Stimulated activated memory B cell treated with anti-CD40 and anti-IgM and Interleukin-4, amounts not matched to agents 10 μg/mL and 1 μg/mL and 100 μg/mL, for 72 hours (primary cell): ENCODE measurements at regions not wholly inside any gene's neighbourhood (a gene's known extent, or its start where the extent isn't known, plus 50 kb on each side); places are given as distances from the start of the nearest gene placed in this dataset.
"Not testable (repeated sequence)": the region's sequence is repeated elsewhere in the genome, so short reads cannot be mapped to it uniquely, and the experiment has no call there.

Source experiments
- ATAC-seq: fragments of 150-1000 bp; cut with Tn5 transposase; 2 replicates; pipeline ENCODE4 v1.10.0; 2021
- H3K27ac Mint-ChIP-seq: one replicate; pipeline ENCODE4 v1.8.0; 2022; ENCODE audit warnings: mild to moderate bottlenecking, mixed read lengths
- H3K27me3 Mint-ChIP-seq: one replicate; pipeline ENCODE4 v1.8.0; 2022; ENCODE audit warnings: mixed read lengths
- H3K36me3 Mint-ChIP-seq: one replicate; pipeline ENCODE4 v1.8.0; 2022; ENCODE audit warnings: mixed read lengths
- H3K4me1 Mint-ChIP-seq: one replicate; pipeline ENCODE4 v1.8.0; 2022; ENCODE audit warnings: mixed read lengths
- H3K4me3 Mint-ChIP-seq: one replicate; pipeline ENCODE4 v1.8.0; 2022; ENCODE audit warnings: mild to moderate bottlenecking, moderate library complexity, mixed read lengths
- H3K9me3 Mint-ChIP-seq: one replicate; pipeline ENCODE4 v1.8.0; 2022; ENCODE audit warnings: mixed read lengths

- no peaks in the 10 kb centered on the region for H3K4me1 Mint-ChIP-seq
- no peak overlapping the region for H3K27ac Mint-ChIP-seq
- H3K27me3 Mint-ChIP-seq, result no peaks in the 10 kb centered on the region
- no peak overlapping the region for H3K4me3 Mint-ChIP-seq
- H3K9me3 Mint-ChIP-seq, result peaks cover 3% of the 10 kb centered on the region
- ATAC-seq, result no peak
- H3K36me3 Mint-ChIP-seq, result no peaks in the 10 kb centered on the region
Measured at GRCh38 chr4:130851107-130851506, 1755.2 kb downstream of the C4orf33 start.

- H3K36me3 Mint-ChIP-seq, result no peaks in the 10 kb centered on the region
Measured at GRCh38 chr4:130851932-130852331, 1756.0 kb downstream of the C4orf33 start.

GRCh38 chr4:130855533-130855932 lies 1759.6 kb downstream of the C4orf33 start:
- no peak overlapping the region for H3K27ac Mint-ChIP-seq
- H3K36me3 Mint-ChIP-seq, result no peaks in the 10 kb centered on the region
- no peaks in the 10 kb centered on the region for H3K4me1 Mint-ChIP-seq
- H3K4me3 Mint-ChIP-seq, result no peak overlapping the region
- H3K27me3 Mint-ChIP-seq, result no peaks in the 10 kb centered on the region
- no peak for ATAC-seq
- peaks cover 11% of the 10 kb centered on the region for H3K9me3 Mint-ChIP-seq

More at GRCh38 chr4:130851932-130852331, 1756.0 kb downstream of the C4orf33 start:
- H3K27ac Mint-ChIP-seq, result no peak overlapping the region
- ATAC-seq, result no peak
- no peaks in the 10 kb centered on the region for H3K4me1 Mint-ChIP-seq
- H3K4me3 Mint-ChIP-seq, result no peak overlapping the region
- no peaks in the 10 kb centered on the region for H3K27me3 Mint-ChIP-seq
- peaks cover 3% of the 10 kb centered on the region for H3K9me3 Mint-ChIP-seq

GRCh38 chr4:130859991-130860390 lies 1764.0 kb downstream of the C4orf33 start:
- H3K4me1 Mint-ChIP-seq, result no peaks in the 10 kb centered on the region
- ATAC-seq, result no peak
- peaks cover 11% of the 10 kb centered on the region for H3K9me3 Mint-ChIP-seq
- no peaks in the 10 kb centered on the region for H3K36me3 Mint-ChIP-seq
- H3K4me3 Mint-ChIP-seq, result no peak overlapping the region
- H3K27ac Mint-ChIP-seq, result no peak overlapping the region
- H3K27me3 Mint-ChIP-seq, result no peaks in the 10 kb centered on the region

GRCh38 chr4:130896920-130897319 lies 1801.0 kb downstream of the C4orf33 start:
- Mint-ChIP-seq H3K27ac (no peak overlapping the region), H3K4me3 (no peak overlapping the region), H3K27me3 (no peaks in the 10 kb centered on the region), H3K4me1 (no peaks in the 10 kb centered on the region), H3K9me3 (peaks cover 4% of the 10 kb centered on the region), H3K36me3 (no peaks in the 10 kb centered on the region)
- no peak for ATAC-seq

GRCh38 chr4:130901321-130901720 lies 1805.4 kb downstream of the C4orf33 start:
- Mint-ChIP-seq H3K9me3 (peaks cover 7% of the 10 kb centered on the region), H3K4me1 (no peaks in the 10 kb centered on the region), H3K36me3 (no peaks in the 10 kb centered on the region), H3K4me3 (no peak overlapping the region), H3K27me3 (no peaks in the 10 kb centered on the region), H3K27ac (no peak overlapping the region)
- ATAC-seq, result no peak

GRCh38 chr4:130922955-130923354 lies 1827.0 kb downstream of the C4orf33 start:
- Mint-ChIP-seq H3K4me3 (no peak overlapping the region), H3K9me3 (peaks cover 13% of the 10 kb centered on the region), H3K36me3 (no peaks in the 10 kb centered on the region), H3K27me3 (no peaks in the 10 kb centered on the region), H3K27ac (no peak overlapping the region), H3K4me1 (no peaks in the 10 kb centered on the region)
- ATAC-seq, result no peak

GRCh38 chr4:130955520-130955919 lies 1859.6 kb downstream of the C4orf33 start:
- Mint-ChIP-seq H3K9me3 (peaks cover 4% of the 10 kb centered on the region), H3K27ac (no peak overlapping the region), H3K4me1 (no peaks in the 10 kb centered on the region), H3K4me3 (no peak overlapping the region), H3K36me3 (no peaks in the 10 kb centered on the region), H3K27me3 (no peaks in the 10 kb centered on the region)
- no peak for ATAC-seq

GRCh38 chr4:130985371-130985770 lies 1889.4 kb downstream of the C4orf33 start:
- Mint-ChIP-seq H3K27me3 (no peaks in the 10 kb centered on the region), H3K27ac (no peak overlapping the region), H3K9me3 (no peaks in the 10 kb centered on the region), H3K4me3 (no peak overlapping the region), H3K4me1 (no peaks in the 10 kb centered on the region), H3K36me3 (no peaks in the 10 kb centered on the region)
- no peak for ATAC-seq

GRCh38 chr4:130995988-130996387 lies 1900.0 kb downstream of the C4orf33 start:
- no peak for ATAC-seq
- H3K27ac Mint-ChIP-seq, result no peak overlapping the region
- H3K36me3 Mint-ChIP-seq, result no peaks in the 10 kb centered on the region

GRCh38 chr4:131001371-131001770 lies 1905.4 kb downstream of the C4orf33 start:
- Mint-ChIP-seq H3K27me3 (no peaks in the 10 kb centered on the region), H3K4me1 (no peaks in the 10 kb centered on the region), H3K9me3 (no peaks in the 10 kb centered on the region), H3K36me3 (no peaks in the 10 kb centered on the region), H3K4me3 (no peak overlapping the region), H3K27ac (no peak overlapping the region)
- ATAC-seq, result no peak

More at GRCh38 chr4:130995988-130996387, 1900.0 kb downstream of the C4orf33 start:
- H3K27me3 Mint-ChIP-seq, result no peaks in the 10 kb centered on the region
- no peaks in the 10 kb centered on the region for H3K9me3 Mint-ChIP-seq
- no peak overlapping the region for H3K4me3 Mint-ChIP-seq
- no peaks in the 10 kb centered on the region for H3K4me1 Mint-ChIP-seq

- no peaks in the 10 kb centered on the region for H3K4me1 Mint-ChIP-seq
- H3K9me3 Mint-ChIP-seq, result no peaks in the 10 kb centered on the region
Measured at GRCh38 chr4:131002132-131002531, 1906.2 kb downstream of the C4orf33 start.

GRCh38 chr4:131006388-131006787 lies 1910.4 kb downstream of the C4orf33 start:
- no peak overlapping the region for H3K4me3 Mint-ChIP-seq
- H3K4me1 Mint-ChIP-seq, result no peaks in the 10 kb centered on the region
- ATAC-seq, result no peak
- no peaks in the 10 kb centered on the region for H3K9me3 Mint-ChIP-seq
- no peaks in the 10 kb centered on the region for H3K27me3 Mint-ChIP-seq
- no peaks in the 10 kb centered on the region for H3K36me3 Mint-ChIP-seq
- no peak overlapping the region for H3K27ac Mint-ChIP-seq

More at GRCh38 chr4:131002132-131002531, 1906.2 kb downstream of the C4orf33 start:
- Mint-ChIP-seq H3K27me3 (no peaks in the 10 kb centered on the region), H3K27ac (no peak overlapping the region), H3K36me3 (no peaks in the 10 kb centered on the region), H3K4me3 (no peak overlapping the region)
- ATAC-seq, result no peak

- not testable (repeated sequence) for H3K27ac Mint-ChIP-seq, H3K9me3 Mint-ChIP-seq, ATAC-seq
Measured at GRCh38 chr4:131011961-131012360, 1916.0 kb downstream of the C4orf33 start.

GRCh38 chr4:131013226-131013625 lies 1917.3 kb downstream of the C4orf33 start:
- no peaks in the 10 kb centered on the region for H3K9me3 Mint-ChIP-seq
- no peak overlapping the region for H3K27ac Mint-ChIP-seq
- H3K27me3 Mint-ChIP-seq, result no peaks in the 10 kb centered on the region
- no peaks in the 10 kb centered on the region for H3K4me1 Mint-ChIP-seq
- H3K36me3 Mint-ChIP-seq, result no peaks in the 10 kb centered on the region
- H3K4me3 Mint-ChIP-seq, result no peak overlapping the region
- no peak for ATAC-seq

More at GRCh38 chr4:131011961-131012360, 1916.0 kb downstream of the C4orf33 start:
- H3K36me3 Mint-ChIP-seq, H3K4me3 Mint-ChIP-seq, H3K27me3 Mint-ChIP-seq, H3K4me1 Mint-ChIP-seq: not testable (repeated sequence)

GRCh38 chr4:131026771-131027170 lies 1930.8 kb downstream of the C4orf33 start:
- no peak overlapping the region for H3K27ac Mint-ChIP-seq
- no peaks in the 10 kb centered on the region for H3K27me3 Mint-ChIP-seq
- no peak overlapping the region for H3K4me3 Mint-ChIP-seq
- ATAC-seq, result no peak
- peaks cover 7% of the 10 kb centered on the region for H3K9me3 Mint-ChIP-seq
- H3K36me3 Mint-ChIP-seq, result no peaks in the 10 kb centered on the region
- no peaks in the 10 kb centered on the region for H3K4me1 Mint-ChIP-seq

- no peaks in the 10 kb centered on the region for H3K9me3 Mint-ChIP-seq
- no peaks in the 10 kb centered on the region for H3K4me1 Mint-ChIP-seq
- no peak for ATAC-seq
- H3K27me3 Mint-ChIP-seq, result no peaks in the 10 kb centered on the region
- no peak overlapping the region for H3K27ac Mint-ChIP-seq
- no peak overlapping the region for H3K4me3 Mint-ChIP-seq
- H3K36me3 Mint-ChIP-seq, result no peaks in the 10 kb centered on the region
Measured at GRCh38 chr4:131044368-131044767, 1948.4 kb downstream of the C4orf33 start.
